ENCODE measurements at regions not wholly inside any gene's neighbourhood (a gene's known extent, or its start where the extent isn't known, plus 50 kb on each side); places are given as distances from the start of the nearest gene placed in this dataset.
"Not testable (repeated sequence)": the region's sequence is repeated elsewhere in the genome, so short reads cannot be mapped to it uniquely, and the experiment has no call there.

DNA sequence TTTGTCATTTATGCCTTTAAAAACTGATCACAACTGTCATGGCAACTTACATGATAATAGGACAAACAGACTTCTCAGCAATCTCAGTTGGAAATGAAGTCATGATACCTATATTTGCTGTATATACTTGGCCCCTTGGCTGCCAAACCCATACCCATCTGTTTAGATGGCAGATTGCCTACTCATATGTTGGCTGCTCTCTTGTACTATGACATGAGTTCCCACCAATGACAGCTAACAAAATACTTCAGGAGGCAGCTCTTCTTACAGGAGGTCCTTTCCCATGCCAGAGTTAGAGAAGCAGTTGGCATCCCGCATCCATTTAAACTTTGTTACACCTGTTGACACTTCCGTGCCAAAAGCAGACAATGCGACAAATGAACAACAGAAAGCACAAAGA is 603.1 kb upstream of the ADGRL2 start:
- no peak for DNase-seq

DNA sequence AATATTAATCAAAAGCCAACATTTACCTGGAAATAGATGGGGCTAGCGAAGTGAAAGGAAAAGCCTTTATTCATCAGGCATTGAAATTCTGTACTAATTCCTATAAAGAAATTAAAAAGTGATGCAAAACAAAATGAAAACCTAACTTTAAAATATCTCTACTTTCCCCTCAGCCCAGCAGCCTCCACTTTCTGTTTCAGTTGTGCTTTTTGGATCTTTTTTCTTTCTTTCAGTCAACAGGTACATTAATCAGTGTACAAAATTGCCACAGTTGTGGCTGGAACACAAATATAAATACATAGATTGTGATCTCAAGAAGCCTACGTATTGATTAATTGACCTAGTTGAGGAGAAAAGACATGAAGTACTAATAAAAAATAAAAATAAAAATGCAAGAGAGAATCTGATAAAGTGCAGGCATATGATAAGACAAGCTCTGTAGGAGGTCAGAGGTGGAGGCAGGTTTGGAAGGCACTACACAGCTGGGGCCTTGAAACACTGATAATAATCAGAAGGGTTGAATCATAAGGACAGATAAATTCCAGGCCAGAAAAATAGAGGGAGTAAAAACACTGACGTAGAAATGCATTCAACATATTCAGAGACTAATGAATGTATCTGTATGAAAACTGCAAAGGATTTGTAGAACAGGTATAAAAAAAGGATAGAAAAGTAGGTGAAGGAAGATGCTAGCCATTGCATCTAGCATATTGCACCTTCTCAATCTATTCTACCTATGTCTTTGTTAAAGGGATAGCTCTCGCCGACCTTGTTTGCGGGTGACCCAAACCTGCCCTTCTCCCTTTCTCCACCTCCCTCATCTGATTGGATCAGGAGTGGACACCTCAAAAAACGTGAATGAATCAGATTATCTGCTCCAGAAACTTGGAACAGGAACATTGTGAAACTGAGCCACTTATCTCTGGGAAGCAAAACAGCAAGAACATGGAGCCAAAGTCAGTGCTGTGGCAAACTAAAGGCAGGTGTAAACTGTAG is 607.8 kb upstream of the ADGRL2 start:
- DNase-seq: no peak

DNA sequence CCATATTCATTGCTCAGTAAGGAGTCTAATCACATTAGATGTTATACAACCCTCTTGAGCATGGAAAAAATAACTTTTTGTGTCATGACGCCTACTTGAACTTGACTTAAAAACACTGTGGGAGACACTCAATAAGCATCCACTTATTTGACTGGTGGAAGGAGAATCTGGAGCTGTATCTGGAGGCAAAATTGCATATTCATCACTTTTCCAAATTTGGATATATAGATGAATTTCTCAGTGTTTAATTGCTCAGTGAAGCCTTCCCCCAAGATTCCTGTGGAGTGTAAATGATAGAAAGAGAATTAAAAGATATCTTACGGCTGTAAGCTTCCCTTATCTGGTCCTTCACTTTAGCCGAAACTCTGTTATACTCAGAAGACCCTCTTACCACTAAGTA is 610.7 kb upstream of the ADGRL2 start:
- no peak for DNase-seq

DNA sequence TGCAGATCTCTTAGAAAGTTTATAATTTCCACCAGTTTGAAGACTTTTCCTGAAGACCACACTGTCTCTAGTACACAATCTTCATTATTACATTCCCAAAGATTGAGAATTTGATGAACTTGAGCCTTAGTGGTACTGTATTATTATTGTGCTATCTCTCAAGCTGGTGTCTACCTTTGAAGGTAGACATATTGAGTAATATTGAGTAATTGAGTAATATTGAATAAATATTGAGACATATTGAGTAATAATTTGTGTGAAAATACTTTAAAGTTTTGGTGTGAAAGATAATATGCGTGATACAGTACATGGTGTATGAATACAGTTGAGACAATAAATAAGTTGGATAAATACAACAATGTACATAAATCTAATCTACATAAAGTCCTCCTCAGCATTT is 613.1 kb upstream of the ADGRL2 start:
- no peak for DNase-seq

DNA sequence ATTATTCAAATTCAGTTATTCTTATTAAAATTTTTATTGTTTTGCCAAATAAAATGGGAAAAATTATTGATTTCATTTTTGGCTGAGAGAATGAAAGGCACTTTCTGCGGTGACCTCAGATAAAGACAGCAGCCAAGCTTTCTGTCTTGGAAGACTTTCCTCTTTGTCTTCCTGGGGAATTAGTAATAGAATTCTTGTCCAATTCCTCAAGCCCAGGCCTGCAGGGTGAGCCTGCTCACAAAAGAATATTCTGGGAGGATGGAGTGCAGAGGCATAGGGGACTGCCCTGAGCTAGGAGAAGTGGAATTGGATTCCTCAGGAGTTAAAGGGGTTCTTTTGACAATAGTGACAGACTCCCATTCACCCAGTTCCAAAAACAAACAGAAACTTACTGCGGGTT is 614.5 kb upstream of the ADGRL2 start:
- DNase-seq: no peak

DNA sequence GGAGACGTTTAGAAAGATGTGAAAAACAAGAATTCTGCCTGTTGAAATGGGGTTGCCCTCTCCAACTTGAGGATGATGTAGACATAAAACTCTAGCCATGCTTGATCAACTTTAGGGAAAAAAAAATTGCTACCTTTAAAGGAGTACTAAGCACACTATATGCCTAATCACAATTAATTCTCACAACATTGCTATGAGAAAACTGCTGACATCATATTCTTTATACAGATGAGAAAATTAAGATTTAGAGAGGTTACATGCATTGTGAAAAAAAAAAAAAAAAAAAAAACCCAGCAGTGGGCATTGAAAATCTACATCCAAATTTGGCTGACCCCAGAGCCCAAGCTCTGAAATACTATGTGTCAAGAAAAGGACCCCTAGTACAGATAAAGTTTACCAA is 617.2 kb upstream of the ADGRL2 start:
- no peak for DNase-seq

DNA sequence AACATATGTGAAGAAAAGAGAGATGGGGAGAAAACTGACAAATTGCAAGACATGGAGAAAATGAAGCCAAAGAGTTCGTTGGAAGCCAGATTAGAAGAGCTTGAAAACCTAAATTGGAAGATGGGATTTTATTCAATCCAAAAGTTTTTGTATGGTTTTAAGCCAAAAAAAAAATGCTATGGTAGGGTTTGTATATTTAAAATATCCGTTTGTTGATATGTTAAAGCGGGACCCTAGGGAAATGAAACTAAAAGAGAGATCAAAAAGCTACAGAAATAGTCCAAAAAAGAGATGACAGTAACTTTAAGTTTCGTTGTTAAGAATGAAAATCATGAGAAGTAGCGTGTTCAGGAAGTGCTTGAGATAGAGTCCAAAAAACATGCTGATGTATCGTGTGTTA is 617.7 kb upstream of the ADGRL2 start:
- no peak for DNase-seq

DNA sequence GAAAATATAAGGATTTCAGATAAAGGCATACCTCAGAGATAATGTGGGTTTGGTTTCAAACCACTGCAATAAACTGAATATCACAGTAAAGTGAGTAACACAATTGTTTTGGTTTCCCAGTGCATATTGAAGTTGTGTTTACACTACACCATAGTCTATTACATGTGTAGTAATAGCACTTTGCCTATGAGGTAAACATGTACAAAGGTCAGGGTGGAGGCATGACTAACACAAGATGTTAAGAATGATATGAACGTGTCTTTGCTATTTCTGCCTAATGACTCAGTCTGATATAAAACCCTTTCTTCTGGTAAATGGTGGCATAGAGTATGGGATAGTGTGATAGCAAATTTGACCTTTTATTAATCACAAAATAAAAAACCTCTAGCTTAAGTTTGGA is 621.5 kb upstream of the ADGRL2 start:
- no peak for DNase-seq

DNA sequence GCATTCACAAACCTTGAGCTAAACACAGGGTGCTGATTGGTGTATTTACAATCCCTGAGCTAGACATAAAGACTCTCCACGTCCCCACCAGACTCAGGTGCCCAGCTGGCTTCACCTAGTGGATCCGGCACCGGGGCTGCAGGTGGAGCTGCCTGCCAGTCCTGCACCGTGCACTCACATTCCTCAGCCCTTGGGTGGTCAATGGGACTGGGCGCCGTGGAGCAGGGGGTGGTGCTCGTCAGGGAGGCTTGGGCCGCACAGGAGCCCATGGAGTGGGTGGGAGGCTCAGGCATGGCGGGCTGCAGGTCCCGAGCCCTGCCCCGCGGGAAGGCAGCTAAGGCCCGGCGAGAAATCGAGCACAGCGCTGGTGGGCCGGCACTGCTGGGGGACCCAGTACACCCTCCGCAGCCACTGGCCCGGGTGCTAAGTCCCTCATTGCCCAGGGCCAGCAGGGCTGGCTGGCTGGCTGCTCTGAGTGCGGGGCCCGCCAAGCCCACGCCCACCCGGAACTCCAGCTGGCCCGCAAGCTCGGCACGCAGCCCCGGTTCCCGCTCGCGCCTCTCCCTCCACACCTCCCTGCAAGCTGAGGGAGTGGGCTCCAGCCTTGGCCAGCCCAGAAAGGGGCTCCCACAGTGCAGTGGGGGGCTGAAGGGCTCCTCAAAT is 622.2 kb upstream of the ADGRL2 start:
- not testable (repeated sequence) for DNase-seq

DNA sequence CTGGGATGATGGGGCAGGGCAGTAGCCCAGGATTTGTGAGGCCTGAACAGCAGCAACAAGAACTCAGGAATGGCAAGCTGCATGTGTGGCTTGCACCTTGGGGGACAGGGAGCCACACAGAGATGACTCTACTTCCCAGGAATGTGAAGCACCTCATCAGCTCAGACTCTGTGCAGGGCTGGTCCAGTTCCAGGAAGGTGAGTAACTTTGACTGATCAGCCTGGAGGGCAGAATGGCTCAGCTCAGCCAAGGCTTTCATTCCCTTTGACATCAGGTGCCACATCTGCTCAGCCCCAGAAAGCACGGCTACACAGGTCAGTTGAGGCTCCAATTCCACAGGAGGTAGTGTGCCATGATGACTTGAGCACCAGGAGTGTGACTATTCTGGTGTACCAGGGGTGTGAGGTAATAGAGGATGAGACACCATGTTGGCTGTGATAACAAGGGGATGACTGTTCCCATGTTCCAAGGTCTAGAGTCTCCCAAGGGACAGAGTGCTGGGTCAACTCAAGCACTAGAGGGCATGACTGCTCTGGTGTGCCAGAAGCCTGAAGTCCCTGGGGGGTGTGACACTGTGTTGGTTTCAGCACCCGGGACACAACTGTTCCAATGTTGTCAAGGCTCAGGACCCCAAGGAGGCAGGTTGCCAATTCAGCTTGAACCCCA is 625.8 kb upstream of the ADGRL2 start:
- DNase-seq: no peak

DNA sequence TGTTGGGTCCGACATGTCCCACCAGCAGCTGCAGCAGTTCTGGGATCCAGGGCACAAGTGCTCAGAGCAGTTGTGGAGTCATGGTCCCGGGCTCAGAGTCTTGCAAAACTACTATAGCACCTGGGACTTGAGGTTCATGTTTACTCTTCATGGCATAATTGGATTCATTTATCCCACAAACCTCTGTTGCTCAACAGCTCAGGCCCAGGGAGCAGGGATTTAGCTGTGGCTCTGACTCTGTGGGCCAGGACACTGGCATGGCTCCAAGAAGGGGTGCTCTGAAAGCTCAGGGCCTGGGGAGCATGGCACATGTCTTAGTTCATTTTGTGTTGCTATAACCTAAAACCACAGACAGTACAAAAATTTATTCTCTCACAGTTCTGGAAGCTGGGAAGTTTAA is 626.7 kb upstream of the ADGRL2 start:
- no peak for DNase-seq

DNA sequence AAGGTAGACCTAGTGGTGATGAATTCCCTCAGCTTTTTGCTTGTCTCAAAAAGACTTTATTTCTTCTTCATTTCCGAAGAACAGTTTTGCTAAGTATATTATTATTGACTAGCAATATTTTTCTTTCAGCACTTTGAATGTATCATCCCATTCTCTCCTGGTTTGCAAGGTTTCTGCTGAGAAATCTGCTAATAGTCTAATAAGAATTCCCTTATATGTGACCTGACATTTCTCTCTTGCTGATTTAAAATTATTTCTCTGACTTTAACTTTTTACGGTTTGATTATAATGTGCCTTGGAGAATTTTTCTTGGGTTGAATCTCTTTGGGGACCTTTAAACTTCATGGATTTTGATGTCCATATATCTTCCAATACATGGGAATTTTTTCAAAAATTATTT is 628.3 kb upstream of the ADGRL2 start:
- no peak for DNase-seq

DNA sequence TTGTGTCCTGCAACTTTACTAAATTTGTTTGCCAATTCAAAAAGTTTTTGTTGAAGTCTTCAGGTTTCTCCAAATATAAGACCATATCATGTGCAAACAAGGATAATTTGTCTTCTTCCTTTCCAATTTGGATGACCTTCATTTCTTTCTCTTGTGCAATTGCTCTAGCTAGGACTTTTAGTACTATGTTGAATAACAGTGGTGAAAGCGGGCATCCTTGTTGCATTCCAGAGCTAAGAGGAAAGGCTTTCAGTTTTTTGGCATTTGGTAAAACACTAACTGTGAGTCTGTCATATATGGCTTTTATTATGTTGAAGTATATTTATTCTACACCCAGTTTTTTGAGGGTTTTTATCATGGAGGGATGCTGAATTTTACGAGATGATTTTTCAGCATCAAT is 630.0 kb upstream of the ADGRL2 start:
- no peak for DNase-seq

DNA sequence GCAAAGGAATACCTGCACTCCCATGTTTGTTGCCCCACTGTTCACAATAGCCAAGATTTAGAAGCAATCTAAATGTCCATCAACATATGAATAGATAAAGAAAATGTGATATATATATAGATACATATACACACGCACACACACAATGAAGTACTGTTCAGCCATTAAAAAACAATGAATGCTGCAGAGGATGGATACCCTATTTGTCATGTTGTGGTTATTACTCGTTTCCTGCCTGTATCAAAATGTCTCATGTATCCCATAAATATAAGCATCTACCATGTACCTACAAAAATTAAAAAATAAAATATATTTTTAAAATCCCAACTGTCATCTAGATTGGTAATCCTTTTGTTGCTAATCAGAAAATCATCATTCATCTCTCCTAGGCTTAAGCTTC is 634.8 kb upstream of the ADGRL2 start:
- DNase-seq: no peak

DNA sequence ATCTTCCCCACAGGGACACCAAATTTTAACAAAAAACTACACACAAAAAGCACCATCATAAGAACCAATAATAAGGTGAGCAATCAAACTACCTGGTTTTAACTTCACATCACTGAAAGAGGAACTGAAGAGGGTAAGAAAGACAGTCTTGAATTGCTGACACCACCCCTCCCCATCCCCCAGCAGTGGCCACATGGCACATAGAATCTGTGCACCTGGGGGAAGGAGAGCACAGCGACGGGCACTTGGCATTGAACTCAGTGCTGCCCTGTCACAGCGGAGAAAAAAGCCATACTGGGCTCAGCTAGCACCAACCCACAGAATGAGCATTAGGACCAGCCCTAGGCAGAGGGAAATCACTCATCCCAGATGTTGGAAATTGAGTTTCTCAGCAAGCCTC is 640.0 kb upstream of the ADGRL2 start:
- no peak for DNase-seq

DNA sequence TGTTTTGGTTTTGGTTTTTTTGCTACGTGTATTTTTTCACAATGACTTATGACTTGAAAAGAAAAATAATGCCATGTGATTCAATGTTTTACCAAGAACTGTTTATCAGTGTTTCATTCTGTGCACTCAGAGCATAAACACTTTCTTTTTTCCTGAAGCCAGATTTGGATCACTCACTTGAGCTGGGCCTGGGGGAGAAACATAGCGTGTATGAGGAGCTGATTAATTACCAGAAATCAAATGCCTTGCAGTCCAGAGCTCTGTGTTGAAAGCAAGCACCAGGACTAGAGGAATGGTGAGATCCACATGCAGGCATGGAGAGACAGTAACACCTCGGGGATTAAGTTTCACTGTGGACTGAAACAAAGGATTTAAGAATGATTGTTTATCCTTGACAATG is 642.1 kb upstream of the ADGRL2 start:
- DNase-seq: no peak

DNA sequence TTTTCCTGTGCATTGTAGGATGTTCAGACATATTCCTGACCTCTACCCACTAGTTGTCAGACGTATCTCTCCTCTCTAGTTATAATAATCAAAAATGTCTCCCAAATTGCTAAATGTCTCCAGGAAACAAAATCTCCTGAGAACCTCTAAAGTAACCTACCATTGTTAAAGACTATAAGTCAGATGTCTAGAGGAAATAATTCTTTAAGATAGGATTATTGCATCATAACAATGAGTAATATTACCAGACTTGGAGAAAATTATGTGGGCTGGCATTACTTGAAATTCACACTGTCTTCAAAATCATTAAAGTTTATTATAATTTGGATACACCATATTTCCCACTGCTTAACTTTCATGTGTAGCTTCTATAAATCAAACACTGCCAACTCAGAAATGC is 643.0 kb upstream of the ADGRL2 start:
- no peak for DNase-seq

DNA sequence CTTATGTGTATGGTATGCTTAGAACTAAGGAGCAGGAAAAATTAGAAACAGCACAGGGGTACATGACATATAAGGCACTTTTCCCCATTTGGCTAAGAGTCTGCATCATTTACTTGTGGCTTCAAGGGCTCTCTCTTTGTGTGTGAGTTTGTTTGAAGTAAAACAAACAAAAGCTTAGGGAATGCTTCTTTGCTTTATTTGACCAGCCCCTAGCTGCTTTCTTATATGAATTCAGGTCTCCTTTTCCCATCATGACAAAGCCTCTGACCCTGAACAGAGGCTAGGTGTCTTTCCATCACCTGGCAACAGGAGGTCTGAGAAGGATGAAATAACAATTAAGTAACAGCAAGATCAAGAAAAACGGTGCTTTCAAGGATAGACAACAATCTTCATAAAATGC is 643.8 kb upstream of the ADGRL2 start:
- no peak for DNase-seq

DNA sequence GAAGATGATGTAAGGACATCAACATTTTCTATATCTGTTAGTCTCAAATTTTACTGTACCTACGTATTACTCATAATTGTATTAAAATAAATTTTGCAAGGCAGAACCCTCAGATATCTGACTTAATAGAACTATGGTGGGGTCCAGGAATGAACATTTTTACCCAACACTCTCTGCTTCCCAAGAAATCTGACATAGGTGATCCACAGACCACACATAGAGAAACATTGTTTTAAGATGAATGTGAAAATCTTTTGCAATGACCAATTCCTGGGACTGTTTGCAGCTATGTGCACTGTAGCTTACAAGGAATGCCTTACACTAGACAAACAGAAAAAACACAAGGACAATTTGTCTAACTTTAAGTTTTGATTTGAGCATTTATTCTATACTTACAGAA is 645.6 kb upstream of the ADGRL2 start:
- DNase-seq: no peak

DNA sequence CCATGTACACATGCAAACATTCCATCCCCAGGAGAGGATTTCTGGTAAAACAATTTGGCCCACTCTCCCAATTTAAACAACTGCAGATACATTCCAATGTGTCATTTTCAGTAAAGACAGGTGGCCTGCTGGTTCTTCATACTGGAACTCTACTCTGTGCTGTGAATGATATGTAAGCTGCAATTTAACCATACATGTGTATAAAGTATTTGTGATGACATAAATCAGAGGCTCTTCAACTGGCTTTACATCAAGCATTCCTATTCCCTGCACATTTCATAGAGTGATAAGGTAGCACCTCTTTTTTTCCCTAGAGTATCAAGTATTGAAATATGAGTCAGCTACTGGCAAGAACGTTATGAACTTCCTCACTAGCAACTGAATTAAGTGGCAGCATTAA is 649.5 kb upstream of the ADGRL2 start:
- DNase-seq: no peak

DNA sequence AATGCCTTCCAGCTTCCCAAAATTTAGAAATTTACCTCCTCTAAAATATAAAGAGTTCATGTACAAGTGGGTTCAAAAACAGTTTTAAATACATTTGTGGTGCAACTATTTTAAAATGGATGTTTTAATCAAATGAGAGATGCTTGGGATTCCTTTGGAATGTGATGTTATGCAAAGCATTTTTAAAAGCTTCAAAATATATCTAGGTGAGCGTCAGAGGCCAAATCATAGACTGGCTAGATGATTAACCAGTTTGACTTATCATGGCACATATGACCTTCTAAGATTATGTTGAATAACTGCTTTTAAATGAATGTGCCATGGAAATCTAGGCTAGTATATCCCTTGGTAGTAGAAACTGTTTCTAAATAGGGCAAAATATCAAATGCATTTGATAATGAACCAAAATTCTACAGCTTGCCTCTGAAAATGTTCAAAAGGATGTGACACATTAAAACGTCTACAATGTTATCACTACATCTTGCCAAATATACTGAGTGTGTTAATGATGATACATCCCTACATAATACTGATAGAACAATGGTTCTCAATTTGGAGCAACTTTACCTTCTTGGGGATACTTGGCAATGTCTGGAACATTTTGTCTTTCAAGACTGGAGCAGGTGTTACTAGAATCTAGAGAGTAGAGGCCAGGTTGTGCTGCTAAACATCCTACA is 650.9 kb upstream of the ADGRL2 start:
- no peak for DNase-seq

DNA sequence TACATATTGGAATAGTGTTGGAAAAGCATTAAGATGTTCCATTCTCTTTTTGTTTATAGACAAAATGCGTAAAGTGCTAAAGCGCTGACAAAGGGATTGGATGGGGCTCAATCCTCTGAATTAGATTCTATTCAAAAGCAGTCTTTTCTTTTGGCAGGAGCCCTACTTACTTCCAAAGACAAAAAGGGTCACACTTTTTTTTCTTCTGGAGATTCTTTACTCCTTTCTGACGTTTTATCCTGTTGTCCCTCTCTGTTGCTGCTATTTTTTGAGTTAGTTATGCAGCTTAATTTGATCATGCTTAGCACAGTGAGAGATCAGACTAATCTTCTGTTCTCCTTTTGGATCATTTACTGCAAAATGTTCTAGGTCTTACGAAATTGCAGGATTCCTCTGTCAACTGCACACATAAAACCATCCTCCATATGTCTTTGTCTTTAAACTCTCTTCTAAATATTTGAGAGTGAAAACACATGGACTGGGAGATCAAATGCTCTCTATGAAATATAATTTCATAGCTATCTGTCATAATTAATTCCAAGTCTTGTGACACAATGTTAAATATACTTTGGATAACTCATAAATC is 656.4 kb upstream of the ADGRL2 start:
- DNase-seq: no peak

Data from right kidney (tissue), 1 donor.